HPDE6-E6E7 (cell line): ENCODE measurements at regions not wholly inside any gene's neighbourhood (a gene's known extent, or its start where the extent isn't known, plus 50 kb on each side); places are given as distances from the start of the nearest gene placed in this dataset.
"Not testable (repeated sequence)": the region's sequence is repeated elsewhere in the genome, so short reads cannot be mapped to it uniquely, and the experiment has no call there.

Source experiments
- DNase-seq: peaks from one replicate; pipeline ENCODE4 v3.0.0; 2011; ENCODE audit warnings: missing footprints; ENCODE audit errors: extremely low spot score

- DNase-seq, result no peak
Measured at GRCh38 chr17:54191261-54191660, 368.5 kb downstream of the KIF2B start.

- DNase-seq, result no peak
Measured at GRCh38 chr17:54194268-54194667, 371.5 kb downstream of the KIF2B start.

- DNase-seq, result no peak
Measured at GRCh38 chr17:54196751-54197150, 374.0 kb downstream of the KIF2B start.

- not testable (repeated sequence) for DNase-seq
Measured at GRCh38 chr17:54201380-54201779, 378.7 kb downstream of the KIF2B start.

GRCh38 chr17:54220829-54221228 lies 398.1 kb downstream of the KIF2B start:
- no peak for DNase-seq

GRCh38 chr17:54221499-54221898 lies 398.8 kb downstream of the KIF2B start:
- DNase-seq, result no peak

- no peak for DNase-seq
Measured at GRCh38 chr17:54235571-54235970, 412.8 kb downstream of the KIF2B start.

GRCh38 chr17:54237911-54238515 lies 415.3 kb downstream of the KIF2B start:
- DNase-seq, result no peak

GRCh38 chr17:54239291-54239690 lies 416.6 kb downstream of the KIF2B start:
- no peak for DNase-seq

- DNase-seq, result no peak
Measured at GRCh38 chr17:54255696-54256095, 433.0 kb downstream of the KIF2B start.

GRCh38 chr17:54256401-54256929 lies 433.7 kb downstream of the KIF2B start:
- DNase-seq, result no peak

- DNase-seq, result no peak
Measured at GRCh38 chr17:54257440-54257839, 434.7 kb downstream of the KIF2B start.

- no peak for DNase-seq
Measured at GRCh38 chr17:54259476-54259875, 436.7 kb downstream of the KIF2B start.

- no peak for DNase-seq
Measured at GRCh38 chr17:54261465-54261864, 438.7 kb downstream of the KIF2B start.

GRCh38 chr17:54269881-54270280 lies 447.2 kb downstream of the KIF2B start:
- DNase-seq, result no peak

- DNase-seq, result peak; percentile 34
Measured at GRCh38 chr17:54270499-54270898, 447.8 kb downstream of the KIF2B start.

GRCh38 chr17:54277868-54278267 lies 455.1 kb downstream of the KIF2B start:
- peak; percentile 28 for DNase-seq

- DNase-seq, result no peak
Measured at GRCh38 chr17:54280741-54281140, 458.0 kb downstream of the KIF2B start.

- DNase-seq, result no peak
Measured at GRCh38 chr17:54282886-54283285, 460.2 kb downstream of the KIF2B start.

GRCh38 chr17:54307351-54307750 lies 484.6 kb downstream of the KIF2B start:
- no peak for DNase-seq

- no peak for DNase-seq
Measured at GRCh38 chr17:54324813-54325212, 502.1 kb downstream of the KIF2B start.

- DNase-seq, result no peak
Measured at GRCh38 chr17:54339731-54340130, 517.0 kb downstream of the KIF2B start.

- DNase-seq, result no peak
Measured at GRCh38 chr17:54347495-54347894, 524.8 kb downstream of the KIF2B start.

GRCh38 chr17:54348234-54348633 lies 525.5 kb downstream of the KIF2B start:
- DNase-seq, result no peak
